A673 (cell line): ENCODE measurements at regions not wholly inside any gene's neighbourhood (a gene's known extent, or its start where the extent isn't known, plus 50 kb on each side); places are given as distances from the start of the nearest gene placed in this dataset.

ENCODE experiments used
- BruUV-seq: library from RNA; stranded (reverse); fragments of 400-500 nt; replicated peaks from 2 replicates; lab custom pipeline; 2021; lab: Mats Ljungman, UMichigan
- CTCF ChIA-PET: fragments of 300-600 bp; sonication (Branson Sonifier 250); formaldehyde crosslinking; loops from one replicate; lab custom pipeline; 2022; ENCODE audit warnings: antibody characterized with exemption; lab: Charles Lee
- POLR2A ChIA-PET: fragments of 300-600 bp; sonication (Branson Sonifier 250); formaldehyde crosslinking; loops from one replicate; lab custom pipeline; 2022; ENCODE audit warnings: antibody characterized with exemption; ENCODE audit not compliant: low non-redundant PET; lab: Charles Lee
- DNase-seq: peaks from one replicate; pipeline ENCODE4 v3.0.0-alpha.2; 2015; ENCODE audit warnings: low spot score
- H3K27ac ChIP-seq: fragments of 200-600 bp; sonication (generic); 2 replicates; pipeline ENCODE4 v1.5.1; 2016; ENCODE audit warnings: mixed run types, low read depth, mild to moderate bottlenecking, mixed read lengths, antibody characterized with exemption, low read length; ENCODE audit not compliant: poor library complexity, severe bottlenecking
- H3K27me3 ChIP-seq: fragments of 200-600 bp; sonication (generic); replicated peaks from 2 replicates; pipeline ENCODE4 v1.6.1; 2017; ENCODE audit warnings: mixed run types, low read depth, mild to moderate bottlenecking, mixed read lengths, antibody characterized with exemption, low read length; ENCODE audit not compliant: insufficient read depth, poor library complexity
- H3K36me3 ChIP-seq: fragments of 200-600 bp; sonication (generic); 2 replicates; pipeline ENCODE4 v1.6.1; 2016; ENCODE audit warnings: mixed run types, mild to moderate bottlenecking, mixed read lengths, antibody characterized with exemption, low read length; ENCODE audit not compliant: insufficient read depth, poor library complexity, severe bottlenecking
- H3K4me1 ChIP-seq: fragments of 200-600 bp; sonication (generic); 2 replicates; pipeline ENCODE4 v1.6.1; 2017; ENCODE audit warnings: mixed run types, mild to moderate bottlenecking, mixed read lengths, antibody characterized with exemption, low read length; ENCODE audit not compliant: insufficient read depth, poor library complexity, severe bottlenecking
- H3K4me3 ChIP-seq: fragments of 200-600 bp; sonication (generic); 2 replicates; pipeline ENCODE4 v1.5.1; 2016; ENCODE audit warnings: low read depth, mixed run types, mild to moderate bottlenecking, mixed read lengths, low read length; ENCODE audit not compliant: poor library complexity, severe bottlenecking
- H3K9me3 ChIP-seq: fragments of 200-600 bp; sonication (generic); 2 replicates; pipeline ENCODE4 v1.6.1; 2016; ENCODE audit warnings: mixed run types, low read depth, mild to moderate bottlenecking, mixed read lengths, antibody characterized with exemption, low read length; ENCODE audit not compliant: poor library complexity, severe bottlenecking
- EZH2 ChIP-seq: fragments of 200-600 bp; sonication (generic); IDR thresholded peaks from 2 replicates; pipeline ENCODE4 v1.6.1; 2017; ENCODE audit warnings: borderline replicate concordance, low read depth, mild to moderate bottlenecking, mixed read lengths, antibody characterized with exemption, low read length; ENCODE audit not compliant: poor library complexity, severe bottlenecking
- intact Hi-C: fragments of 100-400 bp; cut with micrococcal nuclease; formaldehyde crosslinking; loops from one replicate; pipeline ENCODE4 v1.10.0; 2022; ENCODE audit not compliant: unreplicated experiment
- TF ChIP-seq, protein P1 (sequence below): fragments of 300-800, 200-600 bp; sonication (generic); conservative IDR thresholded peaks from 2 replicates; pipeline ENCODE4 v1.5.1; 2017; ENCODE audit warnings: low read depth, mild to moderate bottlenecking, antibody characterized with exemption, low read length, moderate library complexity, mixed read lengths

DNA sequence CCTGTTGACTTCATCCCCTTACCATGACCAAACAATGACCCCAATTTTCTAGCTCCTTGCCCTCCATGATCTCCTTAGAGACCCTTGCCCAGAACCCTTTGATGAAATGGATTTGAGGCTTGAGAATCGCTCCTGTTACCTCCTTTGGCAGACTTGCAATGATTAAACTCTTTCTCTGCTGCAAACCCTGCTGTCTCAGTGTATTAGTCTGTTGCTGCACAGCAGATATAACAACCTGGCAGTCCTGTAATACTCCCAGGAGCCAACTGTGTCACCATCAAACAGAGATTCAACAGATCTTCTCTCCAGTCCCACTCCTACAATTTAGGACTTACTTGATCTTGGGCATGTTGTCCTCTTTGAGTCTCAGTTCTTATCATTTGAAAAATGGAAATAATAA lies 242.9 kb downstream of the HRH4 start:
- no TSS peak for BruUV-seq
- Histone ChIP-seq H3K9me3 (no peaks in the 10 kb centered on the region), H3K27me3 (peaks cover 13% of the 10 kb centered on the region), H3K4me3 (no peak overlapping the region), H3K36me3 (no peaks in the 10 kb centered on the region), H3K4me1 (no peaks in the 10 kb centered on the region), H3K27ac (no peak overlapping the region)
- intact Hi-C loops = no loop called here
- TF ChIP-seq EZH2 = no peak
- TF ChIP-seq, protein P1, sequence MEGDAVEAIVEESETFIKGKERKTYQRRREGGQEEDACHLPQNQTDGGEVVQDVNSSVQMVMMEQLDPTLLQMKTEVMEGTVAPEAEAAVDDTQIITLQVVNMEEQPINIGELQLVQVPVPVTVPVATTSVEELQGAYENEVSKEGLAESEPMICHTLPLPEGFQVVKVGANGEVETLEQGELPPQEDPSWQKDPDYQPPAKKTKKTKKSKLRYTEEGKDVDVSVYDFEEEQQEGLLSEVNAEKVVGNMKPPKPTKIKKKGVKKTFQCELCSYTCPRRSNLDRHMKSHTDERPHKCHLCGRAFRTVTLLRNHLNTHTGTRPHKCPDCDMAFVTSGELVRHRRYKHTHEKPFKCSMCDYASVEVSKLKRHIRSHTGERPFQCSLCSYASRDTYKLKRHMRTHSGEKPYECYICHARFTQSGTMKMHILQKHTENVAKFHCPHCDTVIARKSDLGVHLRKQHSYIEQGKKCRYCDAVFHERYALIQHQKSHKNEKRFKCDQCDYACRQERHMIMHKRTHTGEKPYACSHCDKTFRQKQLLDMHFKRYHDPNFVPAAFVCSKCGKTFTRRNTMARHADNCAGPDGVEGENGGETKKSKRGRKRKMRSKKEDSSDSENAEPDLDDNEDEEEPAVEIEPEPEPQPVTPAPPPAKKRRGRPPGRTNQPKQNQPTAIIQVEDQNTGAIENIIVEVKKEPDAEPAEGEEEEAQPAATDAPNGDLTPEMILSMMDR = no peak
- ChIA-PET POLR2A (no interaction called here), CTCF (no interaction called here)
- no peak for DNase-seq

DNA sequence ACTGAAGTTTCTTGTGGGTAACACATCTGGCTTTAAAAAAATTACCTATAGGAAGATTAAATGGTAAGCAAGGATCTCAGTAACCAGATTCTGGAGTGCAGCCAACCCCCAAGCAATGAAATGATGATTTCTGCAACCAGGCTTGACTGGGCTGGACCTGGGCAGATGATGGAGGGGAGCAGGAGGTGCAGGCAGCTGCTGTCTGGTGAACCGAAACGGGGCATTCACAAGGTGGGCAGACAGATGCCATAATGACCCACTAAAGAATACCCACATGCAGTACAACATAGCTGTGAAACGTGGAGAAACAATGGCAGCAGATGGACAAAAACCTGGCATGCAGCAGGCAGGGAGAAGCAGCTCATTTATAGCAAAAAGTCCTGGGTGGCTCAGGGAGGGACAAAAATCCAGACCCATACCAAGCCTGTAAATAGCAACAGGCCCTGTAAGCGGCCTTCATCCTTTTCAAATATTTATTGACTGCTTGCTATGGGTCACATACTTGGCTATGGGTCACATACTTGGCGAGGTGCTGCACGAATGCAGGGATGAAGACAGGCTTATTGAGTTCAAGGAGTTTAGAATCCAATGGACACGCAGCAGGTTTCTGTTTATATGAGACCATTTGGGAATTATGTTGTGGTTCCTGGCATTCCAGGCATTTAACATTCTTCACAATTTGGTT lies 244.7 kb downstream of the HRH4 start:
- DNase-seq = no peak
- no TSS peak for BruUV-seq
- ChIA-PET POLR2A (no interaction called here), CTCF (no interaction called here)
- H3K36me3 ChIP-seq = no peaks in the 10 kb centered on the region
- no peak overlapping the region for H3K4me3 ChIP-seq
- H3K4me1 ChIP-seq = no peaks in the 10 kb centered on the region
- H3K27ac ChIP-seq = no peak overlapping the region
- H3K9me3 ChIP-seq = no peaks in the 10 kb centered on the region
- intact Hi-C loops = no loop called here
- TF ChIP-seq, protein P1 = no peak
- no peak for TF ChIP-seq EZH2
- peaks cover 13% of the 10 kb centered on the region for H3K27me3 ChIP-seq

DNA sequence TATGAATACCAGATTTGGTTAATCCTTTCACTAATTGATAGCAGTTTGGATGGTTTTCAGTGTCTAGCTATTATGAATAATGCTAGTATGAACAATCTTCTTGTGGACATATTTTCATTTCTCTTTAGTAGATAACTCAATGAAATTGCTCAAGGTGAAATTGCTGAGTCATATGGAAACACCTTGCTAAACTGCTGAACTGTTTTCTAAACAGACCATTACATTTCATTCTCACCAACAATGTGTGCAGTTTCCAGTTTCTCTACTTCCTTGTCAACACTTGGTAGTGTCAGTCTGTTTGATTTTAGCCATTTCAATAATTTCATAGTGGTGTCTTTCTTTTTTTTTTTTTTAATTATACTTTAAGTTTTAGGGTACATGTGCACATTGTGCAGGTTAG lies 250.0 kb downstream of the HRH4 start:
- ChIA-PET POLR2A (no interaction called here), CTCF (no interaction called here)
- no peak for TF ChIP-seq EZH2
- TF ChIP-seq, protein P1 = no peak
- DNase-seq = no peak
- intact Hi-C loops = no loop called here
- Histone ChIP-seq H3K4me3 (no peak overlapping the region), H3K27me3 (peaks cover 4% of the 10 kb centered on the region), H3K36me3 (no peaks in the 10 kb centered on the region), H3K4me1 (no peaks in the 10 kb centered on the region), H3K27ac (no peak overlapping the region), H3K9me3 (no peaks in the 10 kb centered on the region)
- BruUV-seq = no TSS peak
